Heart left ventricle (tissue), 16 donors: ENCODE measurements at regions not wholly inside any gene's neighbourhood (a gene's known extent, or its start where the extent isn't known, plus 50 kb on each side); places are given as distances from the start of the nearest gene placed in this dataset.

Experiments
- ATAC-seq, 4 donors: fragments of 200-7000 bp; cut with Tn5 transposase; one replicate each; pipeline ENCODE4 v1.9.1; 2020 to 2022; ENCODE audit warnings: moderate library complexity in 4 of 4, mild to moderate bottlenecking in 3 of 4, moderate number of reproducible peaks in 1 of 4
- DNase-seq, 5 donors: peaks; one replicate each; pipeline ENCODE4 v3.0.0-alpha.2; 2020
- H3K27ac ChIP-seq, 12 donors: fragments of 200-600 bp; sonication (generic) in 4 of 12; one replicate each; pipeline versions ENCODE4 v1.5.0 to v1.8.0; 2016 to 2022; ENCODE audit warnings: mild to moderate bottlenecking in 2 of 12
- H3K27me3 ChIP-seq, 9 donors: fragments of 200-600 bp; sonication (generic) in 2 of 9; one replicate each; pipeline versions ENCODE4 v1.5.1 to v1.8.0; 2016 to 2022; ENCODE audit warnings: mild to moderate bottlenecking in 3 of 9
- H3K36me3 ChIP-seq, 9 donors: fragments of 200-600 bp; sonication (generic) in 2 of 9; one replicate each; pipeline versions ENCODE4 v1.5.0 to v1.8.0; 2018 to 2022; ENCODE audit warnings: mild to moderate bottlenecking in 2 of 9
- H3K4me1 ChIP-seq, 12 donors: fragments of 200-600 bp; sonication (generic) in 4 of 12; one replicate each; pipeline versions ENCODE4 v1.5.0 to v1.8.0; 2016 to 2022; ENCODE audit warnings: mild to moderate bottlenecking in 3 of 12
- H3K4me3 ChIP-seq, 12 donors: fragments of 200-600 bp; sonication (generic) in 4 of 12; one replicate each; pipeline versions ENCODE4 v1.5.0 to v1.8.0; 2017 to 2022; ENCODE audit warnings: mild to moderate bottlenecking in 9 of 12, moderate library complexity in 4 of 12
- H3K9me3 ChIP-seq, 12 donors: fragments of 200-600 bp; sonication (generic) in 4 of 12; one replicate each; pipeline versions ENCODE4 v1.5.0 to v1.8.0; 2016 to 2022; ENCODE audit warnings: mild to moderate bottlenecking in 1 of 12
- CTCF ChIP-seq, 12 donors: fragments of 200-600 bp; sonication (generic) in 4 of 12; IDR thresholded peaks; one replicate each; pipeline versions ENCODE4 v1.5.0 to v1.8.0; 2018 to 2022; ENCODE audit warnings: antibody characterized with exemption in 12 of 12, mild to moderate bottlenecking in 5 of 12
- POLR2A ChIP-seq, 2 donors: fragments of 450-650 bp; IDR thresholded peaks; one replicate each; pipeline ENCODE4 v1.6.1; 2017; ENCODE audit warnings: antibody characterized with exemption in 2 of 2, mild to moderate bottlenecking in 2 of 2, moderate library complexity in 2 of 2
- WGBS, 4 donors: extraction: QIAGEN DNeasy Blood & Tissue Kit in 2 of 4; methylation state at CpG; one replicate each; pipeline versions ENCODE4 v1.1.5 to v1.1.7; 2013 to 2018; 5-methylcytosine and 5-hydroxymethylcytosine counted together
- intact Hi-C, 10 donors: fragments of 100-400 bp; cut with DNase I; formaldehyde crosslinking; loops; one replicate each; pipeline versions ENCODE4 v1.11.1 to v1.14.2; 2022
- donor health status: ischemic (EF 13 %, LVEDD 7.1; RV severe dilation, severe dysfunction).
- donor health status: healthy with polysubstance abuse.
- donor health status: DM: no; HTN: yes; CAD: no.
- donor health status: DM: no; HTN: no; CAD: no.
- donor health status: ischemic (EF 25% LVEDD 6.9; RV normal size, moderate dysfunction).
- donor health status: ischemic (EF 25% LVEDD 5.7; RV mildly dilated, moderate dysfunction).
- donor health status: healthy.
- donor health status: DM: yes; HTN: yes; CAD: no.
- donor health status: ischemic (EF 35%, LVEDD 5.7; RV mildly dilated, moderate dysfunction).
- donor health status: nonischemic (EF 11% LVEDD 7.7; RV severe dilation, severe dysfunction).
- donor health status: DM: yes; HTN: yes; CAD: no.
- donor health status: PGD.
- donor health status: ischemic (EF 29% LVEDD 5.4; RV normal size, mild dysfunction).
- donor health status: nonischemic (EF 23%, LVEDD 6.1; RV moderate dilation, normal function).

GRCh38 chr17:5667871-5668270, 83.6 kb upstream of the NLRP1 start:
- 49 to 57% (median 54%) methylated on average over 6 of the region's 6 CpGs for WGBS, 4 donors
- no peaks in the 10 kb centered on the region for H3K9me3 ChIP-seq
- ATAC-seq: no peak
- H3K36me3 ChIP-seq: no peaks in the 10 kb centered on the region
- no peak overlapping the region for H3K4me3 ChIP-seq
- intact Hi-C loops: no loop called here
- DNase-seq: no peak
- no peak overlapping the region for H3K27ac ChIP-seq
- TF ChIP-seq POLR2A (IDR thresholded peaks at IDR 0.05): no peak
- peak in 1 of 12 donors; percentile 8 for TF ChIP-seq CTCF (IDR thresholded peaks at IDR 0.05)
- H3K4me1 ChIP-seq: no peaks in the 10 kb centered on the region
- peaks cover 0 to 38% (median 13%) of the 10 kb centered on the region in 9 donors for H3K27me3 ChIP-seq

DNA sequence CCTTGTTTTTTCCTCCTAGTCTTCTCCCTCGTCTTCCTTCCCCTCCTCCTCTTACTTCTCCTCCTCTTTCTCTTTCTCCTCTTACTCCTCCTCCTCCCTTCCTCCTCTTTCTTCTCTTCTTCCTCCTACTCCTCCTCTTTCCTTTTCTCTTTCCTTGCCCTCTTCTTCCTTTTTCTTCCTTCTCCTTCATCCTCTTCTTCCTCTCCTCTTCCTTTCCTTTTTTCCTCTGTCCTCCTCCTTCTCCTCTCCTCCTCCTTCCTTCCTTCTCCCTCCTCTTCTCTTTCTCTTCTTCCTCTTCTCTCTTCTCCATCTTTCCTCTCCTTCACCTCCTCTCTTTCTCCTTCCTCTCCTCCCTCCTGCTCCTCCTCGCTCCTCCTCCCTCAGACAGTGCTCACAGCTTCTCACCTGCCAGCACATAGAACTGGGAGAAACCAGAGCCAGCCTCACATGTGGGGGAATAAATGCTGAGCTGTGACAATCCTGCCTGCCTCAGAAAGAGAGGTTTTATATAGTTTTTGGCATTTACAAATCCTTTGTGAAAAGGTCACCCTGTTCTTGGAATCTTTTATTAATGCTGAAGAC, 84.3 kb upstream of the NLRP1 start:
- Histone ChIP-seq H3K27me3 (peaks cover 0 to 38% (median 13%) of the 10 kb centered on the region in 9 donors), H3K27ac (no peak overlapping the region), H3K4me1 (no peaks in the 10 kb centered on the region), H3K36me3 (no peaks in the 10 kb centered on the region), H3K4me3 (no peak overlapping the region), H3K9me3 (no peaks in the 10 kb centered on the region)
- WGBS, 4 donors: 52 to 71% (median 62%) methylated on average over 2 of the region's 2 CpGs
- TF ChIP-seq POLR2A (IDR thresholded peaks at IDR 0.05) (no peak), CTCF (IDR thresholded peaks at IDR 0.05) (no peak)
- ATAC-seq: no peak
- intact Hi-C loops: no loop called here
- no peak for DNase-seq

DNA sequence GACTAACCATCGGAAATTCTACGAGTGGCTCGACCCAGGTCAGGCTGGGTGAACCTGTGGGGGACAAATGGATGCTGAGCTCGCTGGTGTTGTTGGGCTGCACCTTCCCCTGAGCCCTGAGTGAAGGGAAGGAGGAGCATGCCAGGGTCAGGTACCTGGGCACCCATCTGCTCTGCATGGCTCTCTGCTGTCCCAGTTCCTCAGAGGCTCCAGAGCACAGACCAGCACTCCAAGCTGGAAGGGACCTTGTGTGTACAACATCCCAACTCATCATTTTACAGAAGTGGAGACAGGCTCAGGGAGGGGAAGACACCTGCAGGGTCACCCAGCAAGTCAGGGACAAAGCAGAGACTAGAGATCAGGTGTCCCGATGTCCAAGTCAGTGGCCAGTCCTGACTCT, 84.9 kb upstream of the NLRP1 start:
- peaks cover 0 to 38% (median 12%) of the 10 kb centered on the region in 9 donors for H3K27me3 ChIP-seq
- WGBS, 4 donors: 73 to 83% (median 78%) methylated on average over 5 of the region's 5 CpGs
- no peak for ATAC-seq

DNA sequence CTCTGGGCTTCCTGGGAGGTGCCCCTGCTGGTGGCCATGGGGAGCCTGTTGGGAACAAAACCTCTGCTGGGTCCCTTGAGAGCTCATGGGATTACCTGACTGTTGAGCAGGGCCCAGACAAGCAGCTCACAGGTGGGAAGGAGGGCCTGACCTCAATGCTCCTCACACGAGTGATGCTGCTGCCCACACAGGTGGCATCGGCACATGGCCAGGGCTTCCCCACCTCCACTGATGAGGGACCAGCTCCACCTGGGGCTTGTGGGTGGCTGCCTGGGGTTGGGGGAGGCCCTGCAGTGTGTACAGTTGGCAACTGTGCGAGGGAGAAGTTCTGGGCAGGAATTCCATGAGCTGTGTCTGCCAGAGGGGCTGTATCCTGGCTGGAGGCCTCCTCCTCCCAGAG, 87.8 kb upstream of the NLRP1 start:
- H3K27ac ChIP-seq: no peak overlapping the region
- H3K4me1 ChIP-seq: no peaks in the 10 kb centered on the region
- intact Hi-C loops: no loop called here
- DNase-seq (no peak), ATAC-seq (no peak)
- no peak for TF ChIP-seq CTCF (IDR thresholded peaks at IDR 0.05)
- no peak for TF ChIP-seq POLR2A (IDR thresholded peaks at IDR 0.05)
- no peak overlapping the region for H3K4me3 ChIP-seq
- H3K27me3 ChIP-seq: peaks cover 0 to 19% (median 11%) of the 10 kb centered on the region in 9 donors
- no peaks in the 10 kb centered on the region for H3K36me3 ChIP-seq
- H3K9me3 ChIP-seq: no peaks in the 10 kb centered on the region
- WGBS, 4 donors: 76 to 90% (median 78%) methylated on average over 3 of the region's 3 CpGs; no CpG with 5 or more reads in 1 of the 4 donors

More for the DNA sequence above, 84.9 kb upstream of the NLRP1 start:
- Histone ChIP-seq H3K27ac (no peak overlapping the region), H3K9me3 (no peaks in the 10 kb centered on the region), H3K36me3 (no peaks in the 10 kb centered on the region), H3K4me3 (no peak overlapping the region), H3K4me1 (no peaks in the 10 kb centered on the region)
- intact Hi-C loops: no loop called here
- no peak for DNase-seq
- TF ChIP-seq CTCF (IDR thresholded peaks at IDR 0.05) (no peak), POLR2A (IDR thresholded peaks at IDR 0.05) (no peak)
